ENCODE measurements at regions not wholly inside any gene's neighbourhood (a gene's known extent, or its start where the extent isn't known, plus 50 kb on each side); places are given as distances from the start of the nearest gene placed in this dataset.
A peak's percentile ranks its signal among the peaks of the same experiment; 100 is the strongest.

DNA sequence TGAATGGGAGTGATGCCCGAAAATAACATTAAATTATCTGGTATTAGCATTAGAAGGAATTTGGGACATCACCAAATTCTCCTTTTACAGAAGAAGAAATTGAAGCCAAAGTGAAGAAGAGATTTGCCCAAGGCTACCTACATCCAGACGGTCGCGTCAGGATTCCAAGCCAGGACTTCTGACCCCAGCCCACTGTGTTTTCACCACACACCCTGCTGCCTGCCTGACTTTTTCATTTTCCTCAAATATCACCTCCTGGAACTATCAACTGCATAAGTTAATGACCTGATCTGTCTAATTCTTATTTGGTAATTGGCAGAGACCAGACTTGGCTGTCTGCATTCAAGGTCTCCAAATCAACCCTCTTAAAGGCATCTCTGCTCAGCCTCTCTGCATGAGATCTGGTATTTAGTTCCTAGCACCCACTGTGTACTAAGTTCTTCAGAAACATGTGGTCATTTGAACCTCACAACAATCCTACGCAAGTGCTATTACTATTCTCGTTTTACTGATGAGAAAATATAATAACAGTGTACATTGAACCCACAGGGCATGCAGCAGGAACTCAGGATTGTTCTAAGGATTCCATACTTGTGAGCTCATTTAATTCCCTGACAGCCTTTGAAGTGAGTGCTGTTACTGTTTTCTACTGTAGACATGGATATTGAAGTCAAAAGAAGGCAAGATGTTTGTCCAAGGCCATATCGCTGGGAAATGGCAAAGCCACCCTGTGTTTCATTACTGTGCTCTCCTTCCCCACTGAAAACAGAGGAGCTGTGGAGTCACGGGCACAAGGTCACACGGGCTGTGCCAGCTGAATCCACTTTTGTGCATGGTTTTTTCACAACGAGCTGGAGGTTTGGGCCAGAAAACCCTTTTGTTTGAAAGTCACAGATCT lies 195.2 kb upstream of the C1QTNF7 start:
- no peak for DNase-seq

DNA sequence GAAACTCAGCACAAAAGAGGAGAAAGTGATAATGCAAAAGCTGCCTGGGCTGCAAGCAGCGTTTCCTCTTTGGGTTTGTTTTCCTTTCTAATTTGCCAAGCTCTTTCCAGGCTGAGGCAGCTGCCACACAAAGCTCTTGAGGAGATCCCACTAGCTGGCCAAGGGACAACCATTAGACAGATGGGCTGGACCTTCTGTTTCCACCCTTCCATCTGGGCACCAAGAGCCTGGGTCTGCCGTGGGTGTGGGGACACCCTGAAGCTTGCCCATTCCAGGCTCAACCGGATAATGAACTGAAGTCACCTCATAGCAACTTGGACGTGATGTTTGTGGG lies 194.6 kb upstream of the C1QTNF7 start:
- peak; percentile 63 for DNase-seq

DNA sequence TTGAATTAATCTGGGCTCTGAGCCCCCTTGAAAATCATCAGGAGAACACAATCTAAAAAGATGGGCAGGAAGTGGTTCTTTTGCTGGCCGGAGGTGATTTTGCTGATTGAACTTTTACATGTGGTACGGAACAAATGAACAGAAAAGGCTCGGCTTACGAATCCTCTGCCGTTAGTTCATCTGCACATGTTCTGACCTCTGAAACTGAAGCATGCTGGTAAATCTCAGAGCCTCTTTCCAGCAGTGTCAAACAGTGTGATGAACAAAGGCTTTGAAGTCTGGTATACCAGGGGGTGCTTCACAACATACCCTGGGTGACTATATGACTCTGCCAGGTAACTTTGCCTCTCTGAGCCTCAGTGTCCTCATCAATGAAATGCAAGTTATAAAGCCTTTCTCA lies 194.2 kb upstream of the C1QTNF7 start:
- DNase-seq: no peak

DNA sequence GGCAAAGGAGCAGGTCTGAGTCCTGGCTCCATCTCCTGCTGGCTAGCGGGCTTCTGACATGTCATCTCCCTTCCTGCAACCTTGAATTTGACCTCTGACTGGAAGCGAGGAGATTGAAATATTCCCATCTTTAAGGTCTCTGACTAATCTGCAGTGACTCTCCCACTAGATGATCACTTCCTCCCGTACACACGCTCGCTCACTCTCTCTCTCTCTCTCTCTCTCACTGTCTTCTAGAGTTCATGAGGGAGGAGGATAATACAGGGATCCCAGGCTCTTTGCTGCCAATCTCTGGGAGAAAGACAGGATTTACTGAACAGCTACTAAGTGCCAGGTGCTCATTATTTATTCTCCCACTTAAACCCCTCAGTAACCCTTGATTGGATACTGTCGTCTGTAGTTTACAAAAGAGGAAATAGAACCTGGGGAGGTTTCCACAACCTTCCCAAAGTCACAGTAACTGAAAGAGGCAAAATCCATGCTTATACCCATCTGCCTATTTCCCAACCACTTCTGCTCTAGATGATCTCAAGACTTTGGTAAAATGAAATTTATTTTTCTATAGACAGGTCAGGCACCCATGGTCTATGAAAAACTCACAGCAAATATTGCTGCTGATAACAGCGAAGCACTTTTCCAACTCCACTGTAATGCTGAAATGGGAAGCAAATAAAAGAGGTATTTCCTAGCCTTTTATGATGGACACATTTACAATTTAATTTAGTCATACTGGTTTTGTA lies 193.5 kb upstream of the C1QTNF7 start:
- no peak for DNase-seq

DNA sequence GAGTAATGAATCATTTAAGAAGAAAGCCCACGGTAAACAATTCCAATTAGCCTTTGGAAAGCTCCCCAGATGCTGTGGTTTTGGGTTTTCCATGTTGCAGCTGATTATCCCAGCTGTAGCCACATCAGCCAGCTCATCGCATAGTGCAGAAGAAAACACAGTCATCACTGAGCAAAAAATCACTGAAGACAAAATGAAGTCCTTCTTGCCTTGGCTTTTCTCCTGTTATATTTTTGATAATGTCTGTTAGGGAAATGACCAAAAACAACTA lies 193.0 kb upstream of the C1QTNF7 start:
- no peak for DNase-seq

DNA sequence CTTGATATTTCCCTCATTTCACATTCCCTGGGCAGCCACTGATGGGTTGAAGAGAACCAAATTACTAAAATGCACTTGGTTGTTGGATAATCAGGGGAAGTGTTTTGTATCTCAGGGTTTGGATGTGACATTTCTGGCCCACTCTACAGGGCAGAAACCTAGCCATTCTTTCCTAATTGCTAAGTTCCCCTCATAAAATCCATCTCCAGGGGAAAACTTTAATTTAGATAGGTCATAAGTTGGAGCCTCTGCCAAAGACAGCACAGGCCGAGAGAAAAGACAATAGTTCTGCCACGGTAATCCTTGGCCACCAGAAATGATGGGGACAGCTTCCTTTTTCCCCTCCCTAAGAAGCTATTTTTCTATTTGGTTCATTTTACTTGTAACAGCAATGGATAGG lies 192.7 kb upstream of the C1QTNF7 start:
- no peak for DNase-seq

DNA sequence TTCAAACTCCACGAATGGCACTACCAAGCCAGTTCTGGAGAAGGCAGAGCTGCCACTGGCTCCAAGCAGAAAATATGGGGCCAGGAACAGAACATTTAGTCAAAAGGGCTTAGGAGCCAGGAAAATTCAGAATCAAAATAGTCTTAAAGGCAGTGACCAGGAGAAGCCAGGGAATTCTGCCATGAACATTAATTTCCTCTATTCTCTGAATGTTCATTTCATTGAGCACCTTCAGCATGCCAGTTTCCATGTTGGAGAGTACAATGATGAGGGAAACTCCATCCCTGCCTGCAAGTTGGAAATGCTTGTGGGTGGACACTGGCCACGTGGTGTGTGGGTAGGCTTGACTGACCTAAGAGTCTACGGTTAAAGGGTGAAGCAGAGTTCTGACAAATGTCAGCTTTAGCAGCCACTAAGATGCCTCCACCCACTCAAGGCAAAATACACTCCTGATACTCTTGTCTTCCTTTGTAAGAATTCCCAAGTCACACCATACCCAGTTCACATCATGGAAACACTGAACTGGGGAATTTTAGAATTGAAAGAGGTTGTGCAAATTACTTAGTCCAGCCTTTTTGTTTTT lies 190.1 kb upstream of the C1QTNF7 start:
- no peak for DNase-seq

DNA sequence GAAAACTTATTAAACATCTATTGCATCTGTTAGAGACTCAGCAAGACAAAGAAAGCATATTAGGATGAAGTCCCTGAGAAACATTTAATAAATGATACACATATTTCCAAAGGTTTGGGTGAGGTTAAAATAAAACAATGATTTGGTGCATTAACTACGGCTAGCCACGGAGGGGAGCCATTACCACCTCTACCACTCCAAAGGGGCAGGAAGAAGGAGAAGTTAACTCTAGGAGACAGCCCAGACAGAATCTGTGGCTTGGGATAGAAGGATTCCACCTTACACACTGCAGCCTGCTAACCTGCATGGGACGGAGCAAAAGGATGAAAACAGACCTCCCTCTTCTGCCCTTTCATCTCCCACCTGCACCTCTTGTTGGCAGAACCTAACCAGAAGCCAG lies 189.1 kb upstream of the C1QTNF7 start:
- no peak for DNase-seq

DNA sequence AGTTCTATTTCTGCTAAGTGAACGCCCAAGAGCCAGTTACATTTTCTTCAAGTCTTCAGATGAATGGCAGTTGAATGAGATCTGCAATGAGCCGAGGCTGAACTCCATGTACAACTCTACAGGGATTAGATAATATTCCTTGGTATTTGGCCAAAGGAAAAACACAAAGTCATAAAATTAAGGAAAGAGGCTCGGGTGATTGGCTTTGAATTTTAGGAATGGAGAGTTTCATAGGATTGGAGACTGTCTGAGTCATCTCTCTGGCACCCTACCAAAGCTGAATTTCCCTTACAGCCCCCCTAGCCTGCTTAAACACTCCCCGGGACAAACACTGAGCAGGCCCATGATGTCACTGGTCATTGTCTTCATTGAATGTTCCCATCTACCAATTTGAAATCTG lies 188.0 kb upstream of the C1QTNF7 start:
- DNase-seq: no peak

DNA sequence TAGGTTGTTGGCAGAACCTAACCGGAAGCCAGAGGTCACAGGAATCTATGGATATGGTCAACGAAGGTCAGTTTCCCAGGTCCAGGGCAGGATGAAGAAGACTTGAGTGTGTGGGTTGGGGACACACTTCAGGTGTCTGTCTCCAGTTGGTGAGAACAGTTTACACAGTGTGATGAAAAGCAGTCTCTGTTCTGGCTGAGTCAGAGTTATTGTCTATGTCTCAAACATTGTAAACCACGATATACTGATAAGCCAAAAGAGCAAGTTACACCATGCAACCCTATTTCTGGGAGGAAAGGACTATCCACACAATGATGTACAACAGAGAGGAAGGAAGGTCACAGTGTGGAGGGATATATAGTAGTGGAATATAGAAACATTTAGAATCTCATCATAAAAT lies 187.1 kb upstream of the C1QTNF7 start:
- DNase-seq: no peak

DNA sequence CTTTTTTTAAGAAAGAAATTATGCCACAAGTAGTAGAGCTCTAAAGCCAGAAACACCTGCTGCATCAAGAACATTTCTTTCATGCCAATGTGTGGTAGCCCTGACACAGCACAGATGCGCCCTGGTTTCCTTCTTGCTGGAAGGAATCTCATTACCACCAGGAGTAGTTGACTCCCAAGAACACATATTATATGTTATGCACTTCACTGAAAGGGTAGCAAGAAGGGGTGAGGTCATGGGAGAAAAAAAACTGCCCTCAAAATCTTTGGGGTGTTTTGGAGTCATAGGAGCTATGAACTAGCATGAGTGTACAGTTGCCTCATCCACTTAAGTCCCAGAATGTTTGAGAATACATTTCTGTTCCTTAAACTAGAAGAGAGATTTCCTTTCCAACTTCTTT lies 185.8 kb upstream of the C1QTNF7 start:
- no peak for DNase-seq

DNA sequence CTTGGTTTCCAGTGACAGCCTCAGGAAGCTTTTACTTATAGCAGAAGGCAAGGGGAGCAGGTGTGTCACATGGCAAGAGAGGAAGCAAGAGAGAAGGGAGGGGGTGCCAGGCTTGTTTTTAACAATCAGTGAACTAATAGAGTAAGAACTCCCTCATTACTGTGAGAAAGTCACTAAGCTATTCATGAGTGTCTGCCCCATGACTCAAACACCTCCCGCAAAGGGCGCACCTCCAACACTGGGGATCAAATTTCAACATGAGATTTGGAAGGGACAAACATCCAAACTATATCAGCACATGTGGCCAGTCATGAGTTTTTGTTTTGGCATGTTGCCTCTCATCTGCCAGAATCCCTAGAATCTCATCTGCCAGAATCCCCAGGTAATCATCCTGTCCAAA lies 183.5 kb upstream of the C1QTNF7 start:
- DNase-seq: no peak

DNA sequence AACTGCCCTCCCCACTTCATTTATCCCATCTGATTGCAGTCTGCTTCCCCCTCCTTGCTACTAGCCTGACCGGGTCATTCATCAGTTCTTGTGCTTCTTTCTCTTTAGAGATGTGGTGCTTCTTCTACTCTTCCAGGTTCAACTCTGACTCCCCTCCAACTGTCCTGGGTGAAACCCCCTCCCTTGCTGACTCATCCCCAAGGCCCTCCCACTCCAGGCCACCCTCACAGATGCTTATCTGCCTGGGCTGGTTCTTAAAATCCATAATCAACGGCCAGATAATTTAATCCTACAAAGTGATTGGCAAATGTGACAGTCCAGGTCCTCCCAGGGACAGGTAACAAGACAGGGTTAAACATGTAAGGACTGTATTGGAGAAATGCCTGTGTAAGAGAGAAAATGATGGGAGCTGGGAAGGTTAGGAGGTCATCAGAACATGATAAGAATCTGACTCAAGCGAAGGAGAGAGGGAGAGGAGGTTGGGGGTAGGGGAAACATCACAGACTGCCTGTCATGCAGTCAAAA lies 182.8 kb upstream of the C1QTNF7 start:
- no peak for DNase-seq

DNA sequence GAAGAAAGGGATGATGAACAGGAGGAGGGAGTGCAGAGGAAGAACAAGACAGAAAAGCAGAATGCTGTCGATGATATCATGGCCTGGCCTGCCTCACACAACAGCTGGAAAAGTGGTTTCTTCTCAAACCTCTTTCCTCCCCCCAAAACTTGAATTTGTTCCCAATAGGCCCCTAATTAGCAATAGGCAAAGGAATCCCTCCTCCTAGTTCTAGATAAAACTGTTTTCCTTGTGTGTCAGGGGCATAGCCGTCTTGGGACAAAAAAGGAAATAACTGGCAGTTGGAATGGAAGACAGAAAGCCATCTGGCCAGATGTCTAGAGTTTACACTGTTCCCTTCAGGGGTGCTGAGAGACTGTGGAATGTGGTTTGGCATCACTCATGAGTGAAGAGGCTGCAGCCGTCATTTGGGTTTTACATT lies 177.8 kb upstream of the C1QTNF7 start:
- DNase-seq: no peak

DNA sequence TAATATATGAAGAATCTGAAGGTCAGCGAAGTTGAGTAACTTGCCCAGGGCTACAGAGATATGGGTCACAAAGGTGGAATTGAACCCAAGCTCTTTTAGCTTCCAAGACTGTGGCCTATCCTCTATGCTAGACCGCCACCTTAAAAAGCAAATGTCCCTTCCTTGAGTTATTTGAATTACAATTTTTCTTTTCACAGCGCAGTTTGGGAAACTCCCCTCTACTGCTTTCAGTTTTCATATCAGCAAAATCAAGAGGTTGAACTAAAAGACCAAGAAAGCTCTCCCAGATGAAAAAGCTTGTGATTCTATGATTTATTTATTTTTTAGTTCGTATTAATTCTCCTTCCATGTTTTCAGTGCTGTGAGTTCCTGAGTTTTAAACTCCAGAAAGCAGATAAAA lies 174.5 kb upstream of the C1QTNF7 start:
- DNase-seq: no peak

DNA sequence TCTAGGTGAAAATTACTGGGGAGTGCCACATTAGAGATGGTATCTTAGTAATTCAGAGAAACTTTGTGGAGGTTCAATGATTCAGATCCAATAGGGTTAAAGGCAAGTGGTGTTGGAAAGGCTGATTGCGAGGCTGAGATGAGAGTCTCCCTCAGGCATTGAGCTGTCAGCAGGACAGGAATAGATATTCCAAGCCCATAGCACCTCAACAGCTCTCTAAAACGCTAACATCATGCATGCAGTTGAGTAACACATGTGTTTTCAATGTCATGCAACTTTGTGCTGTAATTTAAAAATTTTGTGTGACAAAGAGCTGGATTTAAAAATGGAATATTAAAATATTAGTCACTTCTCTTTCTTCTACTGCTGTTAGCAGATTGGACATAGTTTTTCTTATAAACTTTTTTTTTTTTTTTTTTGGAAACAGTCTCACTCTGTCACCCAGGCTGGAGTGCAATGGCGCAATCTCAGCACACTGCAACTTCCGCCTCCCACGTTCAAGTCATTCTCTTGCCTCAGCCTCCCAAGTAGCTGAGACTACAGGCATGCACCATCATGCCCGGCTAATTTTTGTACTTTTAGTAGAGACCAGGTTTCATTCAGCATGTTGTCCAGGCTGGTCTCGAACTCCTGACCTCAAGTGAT lies 173.5 kb upstream of the C1QTNF7 start:
- DNase-seq: no peak

DNA sequence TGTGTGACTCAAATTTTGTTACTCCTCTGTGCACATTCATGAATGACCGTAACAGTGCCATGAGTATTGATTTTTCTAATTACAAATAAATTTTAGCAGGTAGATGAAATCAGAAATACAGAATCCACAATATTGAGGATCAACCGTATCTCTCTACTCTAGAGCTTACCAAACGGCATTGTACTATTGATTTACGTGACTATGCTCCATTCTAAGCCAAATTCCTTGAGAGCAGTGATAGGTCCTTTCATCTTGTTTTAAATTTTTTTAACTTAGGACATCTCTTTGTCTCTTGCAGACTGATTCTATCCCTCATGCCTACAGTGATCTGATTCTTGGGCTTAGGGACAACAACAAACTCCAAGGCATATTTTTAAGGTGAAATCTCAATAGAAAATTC lies 172.3 kb upstream of the C1QTNF7 start:
- no peak for DNase-seq

DNA sequence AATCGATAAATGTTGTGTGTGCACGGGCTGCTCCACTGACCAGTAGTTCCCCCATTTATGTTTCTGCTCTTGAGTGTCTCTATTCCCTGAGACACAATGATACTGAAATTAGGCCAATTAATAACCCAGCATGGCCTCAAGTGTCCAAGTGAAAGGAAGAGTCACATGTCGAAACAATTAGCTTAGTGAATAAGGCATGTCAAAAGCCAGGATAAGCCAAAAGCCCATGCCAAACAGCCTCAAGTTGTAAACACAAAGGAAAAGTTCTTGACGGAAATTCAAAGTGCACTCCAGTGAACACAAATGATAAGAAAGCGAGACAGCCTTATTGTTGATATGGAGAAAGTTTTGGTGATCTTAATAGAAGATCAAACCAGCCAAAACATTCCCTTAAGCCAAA lies 167.1 kb upstream of the C1QTNF7 start:
- no peak for DNase-seq

DNA sequence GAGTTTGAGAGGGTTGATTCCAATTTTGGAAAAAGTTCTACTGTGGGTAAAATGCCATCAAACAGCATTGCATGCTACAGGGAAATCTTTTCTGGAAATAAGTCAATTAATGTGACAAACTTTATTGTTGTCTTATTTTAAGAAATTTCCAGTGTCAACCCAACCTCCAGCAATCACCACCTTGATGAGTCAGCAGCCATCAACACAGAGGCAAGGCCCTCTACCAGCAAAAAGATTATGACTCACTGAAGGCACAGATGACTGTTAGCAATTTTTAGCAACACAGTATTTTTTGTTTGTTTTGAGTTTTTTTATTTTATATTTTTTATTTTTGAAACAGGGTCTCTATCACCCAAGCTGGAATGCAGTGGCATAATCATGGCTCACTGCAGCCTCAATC lies 165.4 kb upstream of the C1QTNF7 start:
- DNase-seq: no peak

DNA sequence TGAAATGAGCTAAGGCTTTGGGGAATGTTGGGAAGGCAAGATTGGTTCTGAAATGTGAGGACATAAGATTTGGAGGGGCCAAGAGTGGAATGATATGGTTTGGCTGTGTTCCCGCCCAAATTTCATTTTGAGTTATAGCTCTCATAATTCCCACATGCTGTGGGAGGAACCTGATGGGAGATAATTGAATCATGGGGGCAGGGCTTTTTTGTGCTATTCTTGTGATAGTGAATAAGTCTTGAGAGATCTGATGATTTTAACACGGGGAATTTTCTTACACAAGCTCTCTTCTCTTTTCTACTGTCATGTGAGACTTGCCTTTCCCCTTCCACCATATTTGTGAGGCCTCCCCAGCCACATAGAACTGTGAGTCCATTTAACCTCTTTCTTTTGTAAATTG lies 157.6 kb upstream of the C1QTNF7 start:
- no peak for DNase-seq

DNA sequence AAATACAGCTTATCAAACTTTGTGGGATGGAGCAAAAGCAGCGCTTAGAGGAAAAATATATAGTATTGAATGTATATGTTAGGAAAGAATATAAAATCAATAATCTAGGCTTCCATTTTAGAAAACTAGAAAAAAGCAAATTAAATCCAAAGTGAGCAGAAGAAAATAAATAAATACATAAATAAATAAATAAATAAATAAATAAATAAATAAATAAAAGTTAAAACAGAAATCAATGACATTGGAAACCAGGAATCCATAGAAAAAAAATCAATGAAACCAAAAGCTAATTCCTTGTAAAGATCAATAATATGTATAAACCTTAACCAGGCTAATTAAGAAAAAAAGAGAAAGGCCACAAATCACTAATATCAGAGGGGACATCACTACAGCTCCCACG lies 141.8 kb upstream of the C1QTNF7 start:
- no peak for DNase-seq

DNA sequence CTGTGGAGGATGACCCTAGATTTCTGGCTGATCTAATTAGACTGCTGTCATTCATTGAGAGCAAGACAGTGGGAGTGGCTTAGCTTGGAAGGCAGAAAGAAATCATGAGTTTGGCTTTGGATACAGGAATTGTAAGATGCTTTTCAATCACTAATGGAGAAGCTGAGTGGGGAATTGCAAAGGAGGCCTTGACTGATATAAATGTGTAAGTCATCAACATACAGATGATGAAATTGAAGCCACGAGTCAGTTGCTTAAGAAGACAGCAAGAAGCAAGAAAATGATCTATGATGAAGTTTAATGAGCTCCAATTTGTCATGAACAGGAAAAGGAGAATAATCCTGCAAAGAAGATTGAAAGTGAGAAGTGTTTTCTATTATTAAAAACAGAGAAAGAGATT lies 136.7 kb upstream of the C1QTNF7 start:
- DNase-seq: no peak

DNA sequence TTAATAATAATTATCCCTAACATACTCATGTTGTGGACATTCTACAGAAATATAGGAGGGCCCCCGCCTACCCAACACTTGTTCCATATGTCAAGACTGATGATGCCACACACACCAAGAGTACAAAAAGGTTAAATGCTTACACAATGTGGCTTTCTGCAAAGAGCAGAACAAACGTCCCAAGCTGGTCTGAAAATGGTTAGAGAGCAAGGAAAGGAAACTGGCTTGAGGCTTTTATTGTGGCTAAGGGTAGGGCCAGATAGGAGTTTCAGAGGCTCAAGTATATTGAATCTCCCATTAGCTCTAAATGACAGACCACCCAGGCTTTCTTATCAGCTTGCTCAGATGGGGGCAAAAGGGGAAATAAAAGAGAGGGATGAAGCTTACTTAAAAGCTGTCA lies 134.1 kb upstream of the C1QTNF7 start:
- DNase-seq: no peak

DNA sequence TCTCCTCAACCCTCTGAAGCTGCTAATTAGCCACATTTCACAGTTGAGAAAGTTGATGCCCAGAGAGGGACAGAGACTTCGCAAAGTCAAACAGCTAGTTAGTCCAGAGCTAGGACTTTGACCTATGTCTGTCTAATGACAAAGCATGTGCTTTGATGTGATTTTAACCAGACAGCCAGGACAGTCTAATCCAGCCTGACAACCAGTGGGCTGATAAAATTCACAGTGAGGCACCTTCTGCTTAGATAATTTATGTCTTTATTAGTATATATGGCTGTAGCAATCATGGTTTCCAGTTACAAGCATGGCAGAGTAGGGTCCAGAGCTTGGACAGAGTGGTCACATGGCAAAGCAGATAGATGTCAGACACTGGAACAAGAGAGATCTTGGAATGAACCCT lies 133.6 kb upstream of the C1QTNF7 start:
- DNase-seq: no peak

All from DMS 273 treated with DMSO at 0.1 percent for 48 hours (cell line).